ENCODE measurements at regions not wholly inside any gene's neighbourhood (a gene's known extent, or its start where the extent isn't known, plus 50 kb on each side); places are given as distances from the start of the nearest gene placed in this dataset.

DNA sequence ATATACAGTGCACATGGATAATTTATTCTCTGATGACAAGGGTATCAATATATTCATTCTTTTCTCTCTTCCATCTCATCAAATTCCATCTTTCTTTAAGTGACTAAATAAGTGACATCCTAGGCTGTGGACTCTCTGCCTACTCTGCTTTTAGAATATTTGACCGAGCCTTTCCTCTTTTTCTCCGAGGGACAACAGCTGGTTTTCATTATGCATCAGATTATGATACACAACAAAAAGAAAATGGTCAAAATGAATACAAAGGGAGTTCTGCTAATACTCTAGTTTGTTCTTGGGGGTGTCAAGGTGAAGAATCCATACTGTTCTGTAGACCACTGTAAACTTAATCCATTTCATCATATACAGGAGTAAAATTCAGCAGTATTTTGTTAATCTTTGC is 942.6 kb downstream of the KCNJ2 start:
- TF ChIP-seq RAD21 (IDR thresholded peaks at IDR 0.05) (no peak), CTCF (IDR thresholded peaks at IDR 0.05; ENCODE audit: low read depth, low read length, missing input control) (no peak), YY1 (IDR thresholded peaks at IDR 0.05) (no peak), REST (IDR thresholded peaks at IDR 0.05) (no peak), RXRA (IDR thresholded peaks at IDR 0.05) (no peak), SP1 (IDR thresholded peaks at IDR 0.05) (no peak), EGR1 (IDR thresholded peaks at IDR 0.05; ENCODE audit: low read depth in 2 of 2) (no peak), ATF3 (IDR thresholded peaks at IDR 0.05) (no peak), JUND (IDR thresholded peaks at IDR 0.05) (no peak), GABPA (IDR thresholded peaks at IDR 0.05 in 1 of 2, conservative IDR thresholded peaks at IDR 0.05 in 1 of 2) (no peak), NR2F2 (IDR thresholded peaks at IDR 0.05) (no peak)
- TF ChIP-seq, protein P1, sequence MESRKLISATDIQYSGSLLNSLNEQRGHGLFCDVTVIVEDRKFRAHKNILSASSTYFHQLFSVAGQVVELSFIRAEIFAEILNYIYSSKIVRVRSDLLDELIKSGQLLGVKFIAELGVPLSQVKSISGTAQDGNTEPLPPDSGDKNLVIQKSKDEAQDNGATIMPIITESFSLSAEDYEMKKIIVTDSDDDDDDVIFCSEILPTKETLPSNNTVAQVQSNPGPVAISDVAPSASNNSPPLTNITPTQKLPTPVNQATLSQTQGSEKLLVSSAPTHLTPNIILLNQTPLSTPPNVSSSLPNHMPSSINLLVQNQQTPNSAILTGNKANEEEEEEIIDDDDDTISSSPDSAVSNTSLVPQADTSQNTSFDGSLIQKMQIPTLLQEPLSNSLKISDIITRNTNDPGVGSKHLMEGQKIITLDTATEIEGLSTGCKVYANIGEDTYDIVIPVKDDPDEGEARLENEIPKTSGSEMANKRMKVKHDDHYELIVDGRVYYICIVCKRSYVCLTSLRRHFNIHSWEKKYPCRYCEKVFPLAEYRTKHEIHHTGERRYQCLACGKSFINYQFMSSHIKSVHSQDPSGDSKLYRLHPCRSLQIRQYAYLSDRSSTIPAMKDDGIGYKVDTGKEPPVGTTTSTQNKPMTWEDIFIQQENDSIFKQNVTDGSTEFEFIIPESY (IDR thresholded peaks at IDR 0.05) = no peak
- TF ChIP-seq, protein P2, sequence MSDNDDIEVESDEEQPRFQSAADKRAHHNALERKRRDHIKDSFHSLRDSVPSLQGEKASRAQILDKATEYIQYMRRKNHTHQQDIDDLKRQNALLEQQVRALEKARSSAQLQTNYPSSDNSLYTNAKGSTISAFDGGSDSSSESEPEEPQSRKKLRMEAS (IDR thresholded peaks at IDR 0.05) = no peak

All from liver (tissue), 3 donors.